AG04450 (cell line): ENCODE measurements at regions not wholly inside any gene's neighbourhood (a gene's known extent, or its start where the extent isn't known, plus 50 kb on each side); places are given as distances from the start of the nearest gene placed in this dataset.
"Not testable (repeated sequence)": the region's sequence is repeated elsewhere in the genome, so short reads cannot be mapped to it uniquely, and the experiment has no call there.

ENCODE experiments used
- CTCF ChIA-PET: fragments of 300-600, 350-600 bp; formaldehyde crosslinking; extraction: SDS; loops from one replicate; lab custom pipeline; 2022; ENCODE audit warnings: antibody characterized with exemption, inconsistent platforms; lab: Charles Lee
- POLR2A ChIA-PET: fragments of 350-600 bp; formaldehyde crosslinking; extraction: SDS; loops from one replicate; lab custom pipeline; 2021; ENCODE audit warnings: antibody characterized with exemption, inconsistent platforms; lab: Yijun Ruan, JAX
- DNase-seq: peaks from one replicate; pipeline ENCODE4 v3.0.0-alpha.2; 2011; ENCODE audit warnings: low read depth, low spot score
- H3K27ac ChIP-seq: one replicate; pipeline ENCODE4 v1.5.1; 2012; ENCODE audit warnings: low read depth, low read length, control low read depth
- H3K27me3 ChIP-seq: one replicate; pipeline ENCODE4 v1.6.0; 2012; ENCODE audit warnings: low read length; ENCODE audit not compliant: control insufficient read depth, insufficient read depth
- H3K4me3 ChIP-seq: 2 replicates; pipeline ENCODE4 v1.5.1; 2011; ENCODE audit warnings: mild to moderate bottlenecking, low read depth, low read length, control low read depth
- H3K9me3 ChIP-seq: 2 replicates; pipeline ENCODE4 v1.5.1; 2012; ENCODE audit warnings: low read length; ENCODE audit not compliant: control insufficient read depth, insufficient read depth
- TF ChIP-seq, protein P1 (sequence below): IDR thresholded peaks from 2 replicates; pipeline ENCODE4 v1.5.1; 2011; ENCODE audit warnings: low read depth, low read length, control low read depth, inconsistent platforms

DNA sequence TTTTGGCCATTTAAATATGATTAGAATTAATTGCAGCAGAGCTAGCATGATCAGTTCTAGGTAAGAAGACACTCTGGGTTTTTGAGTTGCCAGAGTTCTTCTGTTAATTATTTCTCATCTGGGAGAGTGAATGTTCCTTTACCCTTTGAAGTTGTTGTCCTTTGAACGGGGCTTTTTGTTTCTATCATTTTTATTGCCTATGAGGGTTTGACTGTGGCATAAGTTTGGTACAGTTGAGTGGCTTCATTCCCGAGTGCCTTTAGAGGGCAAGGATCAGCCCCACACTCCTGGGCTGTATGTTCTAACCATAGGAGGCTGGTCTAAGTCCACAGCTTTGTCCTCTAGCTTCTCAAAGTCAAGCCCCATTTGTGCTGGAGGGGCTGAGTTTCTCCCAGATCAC lies 804.3 kb downstream of the KCNJ3 start:
- Histone ChIP-seq H3K27me3 (no peaks in the 10 kb centered on the region), H3K9me3 (peaks cover 7% of the 10 kb centered on the region), H3K27ac (no peak overlapping the region), H3K4me3 (no peak overlapping the region)
- ChIA-PET CTCF (no interaction called here), POLR2A (no interaction called here)
- no peak for DNase-seq
- TF ChIP-seq, protein P1, sequence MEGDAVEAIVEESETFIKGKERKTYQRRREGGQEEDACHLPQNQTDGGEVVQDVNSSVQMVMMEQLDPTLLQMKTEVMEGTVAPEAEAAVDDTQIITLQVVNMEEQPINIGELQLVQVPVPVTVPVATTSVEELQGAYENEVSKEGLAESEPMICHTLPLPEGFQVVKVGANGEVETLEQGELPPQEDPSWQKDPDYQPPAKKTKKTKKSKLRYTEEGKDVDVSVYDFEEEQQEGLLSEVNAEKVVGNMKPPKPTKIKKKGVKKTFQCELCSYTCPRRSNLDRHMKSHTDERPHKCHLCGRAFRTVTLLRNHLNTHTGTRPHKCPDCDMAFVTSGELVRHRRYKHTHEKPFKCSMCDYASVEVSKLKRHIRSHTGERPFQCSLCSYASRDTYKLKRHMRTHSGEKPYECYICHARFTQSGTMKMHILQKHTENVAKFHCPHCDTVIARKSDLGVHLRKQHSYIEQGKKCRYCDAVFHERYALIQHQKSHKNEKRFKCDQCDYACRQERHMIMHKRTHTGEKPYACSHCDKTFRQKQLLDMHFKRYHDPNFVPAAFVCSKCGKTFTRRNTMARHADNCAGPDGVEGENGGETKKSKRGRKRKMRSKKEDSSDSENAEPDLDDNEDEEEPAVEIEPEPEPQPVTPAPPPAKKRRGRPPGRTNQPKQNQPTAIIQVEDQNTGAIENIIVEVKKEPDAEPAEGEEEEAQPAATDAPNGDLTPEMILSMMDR = no peak

DNA sequence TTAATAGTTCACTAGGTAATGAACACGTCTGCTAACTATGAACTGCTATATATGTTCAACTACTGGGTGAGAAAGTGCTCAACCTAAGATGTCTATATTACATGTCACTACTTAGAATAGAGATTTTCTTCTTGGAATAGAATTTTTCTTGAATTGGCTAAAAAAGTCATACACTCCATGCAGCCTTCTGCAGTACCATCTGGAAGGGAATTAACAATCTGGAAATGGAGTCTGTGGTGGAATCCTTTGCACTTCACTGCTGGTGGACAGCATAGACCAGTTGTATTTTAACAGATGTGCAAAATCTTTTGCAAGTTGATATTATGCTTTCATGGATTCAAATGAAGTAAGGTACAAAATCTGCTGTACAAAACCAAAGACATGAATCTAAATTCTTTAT lies 799.6 kb downstream of the KCNJ3 start:
- Histone ChIP-seq H3K4me3 (no peak overlapping the region), H3K27me3 (no peaks in the 10 kb centered on the region), H3K9me3 (peaks cover 3% of the 10 kb centered on the region; the same call in 1 of the 2 replicates), H3K27ac (no peak overlapping the region)
- TF ChIP-seq, protein P1 = no peak
- DNase-seq = no peak
- POLR2A ChIA-PET = no interaction called here
- CTCF ChIA-PET = no interaction called here

DNA sequence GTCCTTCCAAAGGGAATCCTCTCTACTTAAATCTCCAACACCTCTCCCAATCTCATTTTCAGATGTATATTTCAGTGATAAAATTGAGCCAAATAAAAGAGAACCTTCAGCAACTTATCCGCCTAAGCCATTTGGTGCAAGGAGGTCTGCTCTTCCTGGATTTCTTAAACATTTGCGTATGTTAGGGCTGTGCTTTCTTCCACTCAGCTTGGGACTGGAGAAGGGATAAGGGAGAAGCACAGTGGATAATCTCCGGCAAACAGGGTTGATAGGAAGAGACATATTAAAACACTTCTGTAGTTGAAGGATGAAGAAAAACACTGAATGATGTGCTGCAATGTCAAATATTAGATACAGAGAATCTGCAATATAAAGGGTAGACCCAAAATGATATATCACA lies 796.2 kb downstream of the KCNJ3 start:
- ChIA-PET CTCF (no interaction called here), POLR2A (no interaction called here)
- no peak for DNase-seq
- TF ChIP-seq, protein P1 = no peak
- no peaks in the 10 kb centered on the region for H3K9me3 ChIP-seq
- H3K27me3 ChIP-seq = no peaks in the 10 kb centered on the region
- no peak overlapping the region for H3K27ac ChIP-seq
- H3K4me3 ChIP-seq = no peak overlapping the region

DNA sequence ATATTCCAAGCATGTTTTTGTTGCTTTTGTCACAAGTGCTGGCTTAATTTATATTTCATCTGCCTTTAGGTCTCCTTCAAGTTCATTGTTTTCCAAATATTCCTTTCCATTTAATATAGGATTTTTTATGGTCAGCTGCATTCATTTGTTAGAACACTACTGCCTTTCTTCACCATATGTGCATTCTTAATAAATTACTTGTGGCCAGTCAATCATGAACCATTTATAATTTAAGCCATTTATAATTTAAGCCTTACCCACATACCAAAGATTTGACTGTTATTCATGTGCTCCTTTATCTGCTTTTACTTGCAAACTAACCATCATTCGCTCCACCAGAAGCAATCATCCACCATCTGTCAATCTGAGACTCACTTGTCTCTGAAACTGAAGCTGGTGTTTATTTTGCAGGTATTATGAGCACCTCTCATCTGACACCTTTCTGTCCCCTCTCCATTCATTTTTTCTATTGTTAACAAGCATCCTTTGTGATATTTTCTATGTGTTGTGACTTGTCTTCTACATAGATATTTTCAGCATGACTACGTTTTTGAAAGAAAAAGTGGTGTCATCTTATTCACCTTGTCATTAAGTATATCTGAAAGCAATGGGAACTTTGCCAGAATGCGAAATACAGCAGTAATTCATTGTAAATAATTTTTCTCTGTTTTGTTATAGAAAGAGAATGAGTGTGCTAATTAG lies 786.8 kb downstream of the KCNJ3 start:
- ChIA-PET POLR2A (no interaction called here), CTCF (no interaction called here)
- Histone ChIP-seq H3K4me3 (no peak overlapping the region), H3K27me3 (no peaks in the 10 kb centered on the region), H3K27ac (no peak overlapping the region), H3K9me3 (no peaks in the 10 kb centered on the region)
- TF ChIP-seq, protein P1 = no peak
- DNase-seq = no peak

DNA sequence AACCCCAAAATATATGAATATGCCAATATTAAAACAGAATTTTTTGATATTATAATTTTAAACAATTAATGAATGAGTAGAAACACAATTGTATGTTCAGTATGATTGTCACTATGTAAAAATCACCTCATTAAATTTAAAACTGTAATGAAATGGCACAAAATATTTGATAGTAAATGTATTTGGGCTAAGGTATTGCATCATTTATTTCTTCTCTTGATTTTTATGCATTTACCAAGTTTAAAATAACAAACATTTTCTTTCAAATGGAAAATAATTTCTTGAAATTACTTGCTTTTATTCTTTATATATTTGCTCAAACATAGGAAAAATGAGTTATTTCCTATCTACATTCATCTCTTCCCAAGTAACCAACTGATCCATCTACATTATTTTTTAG lies 782.6 kb downstream of the KCNJ3 start:
- Histone ChIP-seq H3K27ac (no peak overlapping the region), H3K27me3 (no peaks in the 10 kb centered on the region), H3K4me3 (no peak overlapping the region), H3K9me3 (no peaks in the 10 kb centered on the region)
- ChIA-PET POLR2A (no interaction called here), CTCF (no interaction called here)
- TF ChIP-seq, protein P1 = no peak
- DNase-seq = no peak

DNA sequence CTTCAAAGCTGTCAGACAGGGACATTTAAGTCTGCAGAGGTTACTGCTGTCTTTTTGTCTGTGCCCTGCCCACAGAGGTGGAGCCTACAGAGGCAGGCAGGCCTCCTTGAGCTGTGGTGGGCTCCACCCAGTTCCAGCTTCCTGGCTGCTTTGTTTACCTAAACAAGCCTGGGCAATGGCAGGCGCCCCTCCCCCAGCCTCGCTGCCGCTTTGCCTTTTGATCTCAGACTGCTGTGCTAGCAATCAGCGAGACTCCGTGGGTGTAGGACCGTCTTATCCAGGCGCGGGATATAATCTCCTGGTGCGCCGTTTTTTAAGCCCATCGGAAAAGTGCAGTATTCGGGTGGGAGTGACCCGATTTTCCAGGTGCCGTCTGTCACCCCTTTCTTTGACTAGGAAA lies 773.5 kb downstream of the KCNJ3 start:
- POLR2A ChIA-PET, H3K9me3 ChIP-seq, H3K4me3 ChIP-seq, CTCF ChIA-PET, H3K27ac ChIP-seq, H3K27me3 ChIP-seq, DNase-seq: not testable (repeated sequence)
